Mesodermal cell (in vitro differentiated cells): ENCODE measurements at regions not wholly inside any gene's neighbourhood (a gene's known extent, or its start where the extent isn't known, plus 50 kb on each side); places are given as distances from the start of the nearest gene placed in this dataset.
A peak's percentile ranks its signal among the peaks of the same experiment; 100 is the strongest.
"Not testable (repeated sequence)": the region's sequence is repeated elsewhere in the genome, so short reads cannot be mapped to it uniquely, and the experiment has no call there.

Experiments used
- H3K27ac ChIP-seq: 2 replicates; pipeline ENCODE4 v1.7.0; 2013; ENCODE audit warnings: mild to moderate bottlenecking, low read depth, low read length, moderate library complexity; ENCODE audit not compliant: severe bottlenecking
- H3K36me3 ChIP-seq: 2 replicates; pipeline ENCODE4 v1.7.1; 2013; ENCODE audit warnings: mild to moderate bottlenecking, low read length, moderate library complexity; ENCODE audit not compliant: control insufficient read depth, insufficient read depth
- H3K4me1 ChIP-seq: one replicate; pipeline ENCODE4 v1.7.1; 2013; ENCODE audit warnings: mild to moderate bottlenecking, low read length; ENCODE audit not compliant: insufficient read depth, control insufficient read depth, poor library complexity, severe bottlenecking
- H3K4me3 ChIP-seq: 2 replicates; pipeline ENCODE4 v1.7.0; 2013; ENCODE audit warnings: low read length, control low read depth, mild to moderate bottlenecking; ENCODE audit not compliant: insufficient read depth, poor library complexity, severe bottlenecking; ENCODE audit errors: extremely low read depth
- H3K9me3 ChIP-seq: 2 replicates; pipeline ENCODE4 v1.7.1; 2013; ENCODE audit warnings: mild to moderate bottlenecking, low read length, moderate library complexity; ENCODE audit not compliant: control insufficient read depth
- WGBS, 2 experiments: methylation state at CpG; one replicate each; pipeline ENCODE4 v1.1.5; 2013; ENCODE audit warnings: missing lambda C conversion rate in 2 of 2; ENCODE audit not compliant: insufficient coverage in 2 of 2; 5-methylcytosine and 5-hydroxymethylcytosine counted together

- peaks cover 3% of the 10 kb centered on the region for H3K4me1 ChIP-seq
- no peaks in the 10 kb centered on the region for H3K9me3 ChIP-seq
- peak overlapping the region; percentile 37 for H3K27ac ChIP-seq
- 90 to 100% methylated on average over 1 to 4 of the region's 6 CpGs for WGBS, 2 experiments
- H3K36me3 ChIP-seq = no peaks in the 10 kb centered on the region
- no peak overlapping the region for H3K4me3 ChIP-seq
Measured at GRCh38 chr1:227416156-227416830, 98.0 kb upstream of the CDC42BPA start.

GRCh38 chr1:227415115-227415790 lies 97.0 kb upstream of the CDC42BPA start:
- 96% methylated on average over 4 of the region's 8 CpGs; no CpG with 5 or more reads in 1 of the 2 experiments for WGBS, 2 experiments
- H3K9me3 ChIP-seq = no peaks in the 10 kb centered on the region
- no peaks in the 10 kb centered on the region for H3K36me3 ChIP-seq
- H3K27ac ChIP-seq = no peak overlapping the region
- H3K4me3 ChIP-seq = no peak overlapping the region
- peaks cover 3% of the 10 kb centered on the region for H3K4me1 ChIP-seq

GRCh38 chr1:227411066-227411465 lies 92.8 kb upstream of the CDC42BPA start:
- no peaks in the 10 kb centered on the region for H3K4me1 ChIP-seq
- 89% methylated on average over 6 to 7 of the region's 7 CpGs for WGBS, 2 experiments
- no peaks in the 10 kb centered on the region for H3K9me3 ChIP-seq
- H3K36me3 ChIP-seq = no peaks in the 10 kb centered on the region
- H3K4me3 ChIP-seq = no peak overlapping the region
- no peak overlapping the region for H3K27ac ChIP-seq

- H3K36me3 ChIP-seq, H3K9me3 ChIP-seq, H3K4me1 ChIP-seq, H3K27ac ChIP-seq, H3K4me3 ChIP-seq: not testable (repeated sequence)
Measured at GRCh38 chr1:227406332-227406731, 88.0 kb upstream of the CDC42BPA start.

- H3K4me3 ChIP-seq = no peak overlapping the region
- no peaks in the 10 kb centered on the region for H3K4me1 ChIP-seq
- H3K9me3 ChIP-seq = no peaks in the 10 kb centered on the region
- no peak overlapping the region for H3K27ac ChIP-seq
- WGBS, 2 experiments = 79 to 92% methylated on average over 2 to 4 of the region's 5 CpGs
- H3K36me3 ChIP-seq = no peaks in the 10 kb centered on the region
Measured at GRCh38 chr1:227403535-227403934, 85.2 kb upstream of the CDC42BPA start.

- peaks cover 3% of the 10 kb centered on the region for H3K4me1 ChIP-seq
- H3K27ac ChIP-seq = no peak overlapping the region
- H3K9me3 ChIP-seq = no peaks in the 10 kb centered on the region
- no peak overlapping the region for H3K4me3 ChIP-seq
- H3K36me3 ChIP-seq = no peaks in the 10 kb centered on the region
- 88 to 92% methylated on average over 6 to 8 of the region's 10 CpGs for WGBS, 2 experiments
Measured at GRCh38 chr1:227401562-227402342, 83.5 kb upstream of the CDC42BPA start.

GRCh38 chr1:227399152-227399730 lies 80.9 kb upstream of the CDC42BPA start:
- no peak overlapping the region for H3K27ac ChIP-seq
- no peaks in the 10 kb centered on the region for H3K9me3 ChIP-seq
- no peaks in the 10 kb centered on the region for H3K36me3 ChIP-seq
- WGBS, 2 experiments = 59 to 69% methylated on average over 2 to 3 of the region's 4 CpGs
- H3K4me1 ChIP-seq = peaks cover 10% of the 10 kb centered on the region
- no peak overlapping the region for H3K4me3 ChIP-seq

GRCh38 chr1:227397354-227397978 lies 79.2 kb upstream of the CDC42BPA start:
- Histone ChIP-seq H3K9me3 (no peaks in the 10 kb centered on the region), H3K27ac (no peak overlapping the region), H3K4me1 (peaks cover 10% of the 10 kb centered on the region), H3K36me3 (no peaks in the 10 kb centered on the region), H3K4me3 (no peak overlapping the region)
- WGBS, 2 experiments = 92 to 94% methylated on average over 3 to 4 of the region's 5 CpGs

- H3K36me3 ChIP-seq = no peaks in the 10 kb centered on the region
- H3K9me3 ChIP-seq = no peaks in the 10 kb centered on the region
- no peak overlapping the region for H3K27ac ChIP-seq
- WGBS, 2 experiments = 80 to 82% methylated on average over 4 to 6 of the region's 8 CpGs
- H3K4me3 ChIP-seq = no peak overlapping the region
- H3K4me1 ChIP-seq = peaks cover 10% of the 10 kb centered on the region
Measured at GRCh38 chr1:227396539-227397353, 78.5 kb upstream of the CDC42BPA start.
